GM12878 (cell line): ENCODE measurements at regions not wholly inside any gene's neighbourhood (a gene's known extent, or its start where the extent isn't known, plus 50 kb on each side); places are given as distances from the start of the nearest gene placed in this dataset.

Experiments used
- ATAC-seq: fragments of 200-7000 bp; cut with Tn5 transposase; 3 replicates; pipeline ENCODE4 v1.9.1; 2020; ENCODE audit warnings: mild to moderate bottlenecking, moderate library complexity
- BruUV-seq: library from RNA; stranded (reverse); fragments of 400-500 nt; replicated peaks from 2 replicates; lab custom pipeline; 2021; lab: Mats Ljungman, UMichigan
- CTCF ChIA-PET: fragments of 300-600 bp; sonication (Branson Sonifier 250); formaldehyde crosslinking; extraction: SDS; loops from one replicate; lab custom pipeline; 2021; ENCODE audit warnings: inconsistent platforms; lab: Yijun Ruan, JAX
- POLR2A ChIA-PET: fragments of 350-600 bp; formaldehyde crosslinking; extraction: SDS; loops from one replicate; lab custom pipeline; 2021; ENCODE audit warnings: inconsistent platforms; lab: Charles Lee
- RAD21 ChIA-PET: fragments of 300-600 bp; sonication (Branson Sonifier 250); formaldehyde crosslinking; loops from one replicate; lab custom pipeline; 2023; ENCODE audit warnings: antibody characterized with exemption; ENCODE audit not compliant: unreplicated experiment; lab: Charles Lee
- SMC1A ChIA-PET: fragments of 300-600 bp; sonication (Branson Sonifier 250); formaldehyde crosslinking; loops from one replicate; lab custom pipeline; 2023; ENCODE audit not compliant: unreplicated experiment, uncharacterized antibody; lab: Charles Lee
- DNase-seq: peaks from one replicate; pipeline ENCODE4 v3.0.0-alpha.2; 2011; ENCODE audit warnings: low read depth, low spot score
- FAIRE-seq: peaks from 3 replicates; lab custom pipeline; 2011; peaks lifted over from hg19 to GRCh38; lab: Jason Lieb, UNC
- H2AFZ ChIP-seq: 2 replicates; pipeline ENCODE4 v1.6.0; 2011; ENCODE audit warnings: low read depth, low read length, control low read depth; ENCODE audit not compliant: control insufficient read depth
- H3K27ac ChIP-seq: 2 replicates; pipeline ENCODE4 v1.5.1; 2011; ENCODE audit warnings: control low read depth; ENCODE audit not compliant: control insufficient read depth, insufficient read depth
- H3K27me3 ChIP-seq, 2 experiments: replicated peaks in 1 of 2; 2 replicates each; pipeline versions ENCODE4 v1.6.0 to v1.6.1; 2011; ENCODE audit warnings: low read length in 1 of 2; ENCODE audit not compliant: control insufficient read depth in 2 of 2, insufficient read depth in 2 of 2
- H3K36me3 ChIP-seq, 2 experiments: 2 replicates each; pipeline ENCODE4 v1.5.1; 2011; ENCODE audit warnings: low read length in 1 of 2; ENCODE audit not compliant: control insufficient read depth in 2 of 2, insufficient read depth in 2 of 2
- H3K4me1 ChIP-seq: 2 replicates; pipeline ENCODE4 v1.6.1; 2011; ENCODE audit warnings: mild to moderate bottlenecking, low read length, moderate library complexity, mixed read lengths; ENCODE audit not compliant: control insufficient read depth, insufficient read depth
- H3K4me2 ChIP-seq: 2 replicates; pipeline ENCODE4 v1.6.0; 2011; ENCODE audit warnings: control low read depth; ENCODE audit not compliant: control insufficient read depth, insufficient read depth
- H3K4me3 ChIP-seq: fragments of 200-600 bp; sonication (generic); 2 replicates; pipeline ENCODE4 v1.5.1; 2016
- H3K79me2 ChIP-seq: 2 replicates; pipeline ENCODE4 v1.6.0; 2011; ENCODE audit warnings: low read length; ENCODE audit not compliant: control insufficient read depth, insufficient read depth
- H3K9ac ChIP-seq: 2 replicates; pipeline ENCODE4 v1.8.0; 2011; ENCODE audit warnings: low read length, control low read depth, mixed read lengths; ENCODE audit not compliant: control insufficient read depth, insufficient read depth
- H3K9me3 ChIP-seq: replicated peaks from 3 replicates; pipeline ENCODE4 v1.5.1; 2011; ENCODE audit warnings: mild to moderate bottlenecking, low read length; ENCODE audit not compliant: control insufficient read depth, insufficient read depth
- H4K20me1 ChIP-seq: 2 replicates; pipeline ENCODE4 v1.6.0; 2011; ENCODE audit not compliant: control insufficient read depth, insufficient read depth
- RB1 ChIP-seq: fragments of 450-650 bp; formaldehyde crosslinking; IDR thresholded peaks from 2 replicates; pipeline ENCODE4 v1.6.1; 2017; ENCODE audit warnings: mild to moderate bottlenecking, borderline replicate concordance
- REST ChIP-seq: IDR thresholded peaks from 2 replicates; pipeline ENCODE4 v1.6.1; 2012; ENCODE audit warnings: mild to moderate bottlenecking, low read depth, low read length
- SIN3A ChIP-seq: IDR thresholded peaks from 2 replicates; pipeline ENCODE4 v1.6.1; 2012; ENCODE audit warnings: low read depth, low read length, improper control_type of control experiment
- WGBS: methylation state at CpG from one replicate; pipeline ENCODE4 v1.1.6; 2016; ENCODE audit warnings: low lambda C conversion rate; ENCODE audit not compliant: insufficient replicate concordance, insufficient coverage; ENCODE audit errors: missing lambda C conversion rate; 5-methylcytosine and 5-hydroxymethylcytosine counted together
- in situ Hi-C: fragments of 300-500 bp; cut with MboI; formaldehyde crosslinking; loops from 9 replicates; pipeline ENCODE4 v1.14.3; 2018; ENCODE audit warnings: mixed read lengths
- intact Hi-C: fragments of 100-400 bp; cut with micrococcal nuclease; formaldehyde crosslinking; loops from one replicate; pipeline ENCODE4 v1.14.2; 2022; ENCODE audit not compliant: unreplicated experiment
- TF ChIP-seq, protein P1 (sequence below): fragments of 450-650 bp; IDR thresholded peaks from 2 replicates; pipeline ENCODE4 v1.6.1; 2017; ENCODE audit warnings: borderline replicate concordance

- no peak overlapping the region for H3K4me2 ChIP-seq
- POLR2A ChIA-PET = no interaction called here
- TF ChIP-seq, protein P1, sequence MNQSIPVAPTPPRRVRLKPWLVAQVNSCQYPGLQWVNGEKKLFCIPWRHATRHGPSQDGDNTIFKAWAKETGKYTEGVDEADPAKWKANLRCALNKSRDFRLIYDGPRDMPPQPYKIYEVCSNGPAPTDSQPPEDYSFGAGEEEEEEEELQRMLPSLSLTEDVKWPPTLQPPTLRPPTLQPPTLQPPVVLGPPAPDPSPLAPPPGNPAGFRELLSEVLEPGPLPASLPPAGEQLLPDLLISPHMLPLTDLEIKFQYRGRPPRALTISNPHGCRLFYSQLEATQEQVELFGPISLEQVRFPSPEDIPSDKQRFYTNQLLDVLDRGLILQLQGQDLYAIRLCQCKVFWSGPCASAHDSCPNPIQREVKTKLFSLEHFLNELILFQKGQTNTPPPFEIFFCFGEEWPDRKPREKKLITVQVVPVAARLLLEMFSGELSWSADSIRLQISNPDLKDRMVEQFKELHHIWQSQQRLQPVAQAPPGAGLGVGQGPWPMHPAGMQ = no peak
- TF ChIP-seq RB1 (no peak), REST (no peak), SIN3A (no peak)
- TF ChIP-seq, all 136 proteins: peak for 0
Measured at GRCh38 chr3:83224101-83224868, 1462.8 kb upstream of the GBE1 start.

More at GRCh38 chr3:83224101-83224868, 1462.8 kb upstream of the GBE1 start:
- no peak overlapping the region for H2AFZ ChIP-seq
- H3K27ac ChIP-seq = no peak overlapping the region
- 18% methylated on average over 5 of the region's 5 CpGs for WGBS
- H3K79me2 ChIP-seq = no peaks in the 10 kb centered on the region
- no peaks in the 10 kb centered on the region for H3K36me3 ChIP-seq
- ChIA-PET SMC1A (no interaction called here), CTCF (no interaction called here), RAD21 (no interaction called here)
- no peak for DNase-seq
- no peak for FAIRE-seq
- H3K9ac ChIP-seq = no peak overlapping the region
- in situ Hi-C loops (no loop called here), intact Hi-C loops (no loop called here)
- H3K27me3 ChIP-seq = no peaks in the 10 kb centered on the region
- H3K9me3 ChIP-seq = no peaks in the 10 kb centered on the region
- no peaks in the 10 kb centered on the region for H4K20me1 ChIP-seq
- BruUV-seq = no TSS peak
- no peak overlapping the region for H3K4me3 ChIP-seq
- no peaks in the 10 kb centered on the region for H3K4me1 ChIP-seq
- ATAC-seq = no peak
